ENCODE measurements at regions not wholly inside any gene's neighbourhood (a gene's known extent, or its start where the extent isn't known, plus 50 kb on each side); places are given as distances from the start of the nearest gene placed in this dataset.

DNA sequence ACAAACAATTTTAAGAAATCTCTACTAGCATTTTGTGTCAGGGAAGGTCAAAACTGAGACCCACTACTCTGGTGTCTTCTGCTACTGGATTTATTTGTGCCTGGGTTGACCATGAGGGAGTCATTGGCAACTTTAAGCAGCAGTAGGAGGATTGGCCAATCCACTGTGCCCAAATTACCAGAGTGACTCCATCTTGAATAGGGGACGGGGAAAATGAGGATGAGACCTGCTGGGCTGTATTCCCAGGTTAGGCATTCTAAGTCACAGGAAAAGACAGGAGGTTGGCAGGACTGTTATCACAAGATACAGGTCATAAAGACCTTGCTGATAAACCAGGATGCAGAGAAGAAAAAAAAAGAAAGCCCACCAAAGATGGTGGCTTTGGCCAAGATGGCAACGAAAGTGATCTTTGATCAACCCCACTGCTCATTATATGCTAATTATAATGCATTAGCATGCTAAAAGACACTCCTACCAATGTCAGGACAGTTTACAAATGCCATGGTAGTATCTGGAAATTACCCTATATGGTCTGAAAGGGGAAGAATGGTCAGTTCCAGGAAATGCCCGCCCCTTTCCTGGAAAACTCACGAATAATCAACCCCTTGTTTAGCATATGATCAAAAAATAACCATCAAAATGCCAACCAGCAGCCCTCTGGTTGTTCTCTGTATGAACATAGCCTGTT, 200.9 kb downstream of the LTN1 start:
- H3K4me3 ChIP-seq (ENCODE audit: low read length in 2 of 2): no peak overlapping the region
- intact Hi-C loops (cut with micrococcal nuclease): no loop called here
- H3K27ac ChIP-seq (ENCODE audit: low read depth, low read length): no peak overlapping the region
- Mint-ChIP-seq H3K4me3 (no peak overlapping the region), H3K27ac (peak overlapping the region in 3 of 7 donors; percentile 4 to 66 (median 64)), H3K4me1 (peaks cover 0 to 9% (median 0%) of the 10 kb centered on the region in 4 donors), H3K9me3 (no peaks in the 10 kb centered on the region), H3K36me3 (peaks cover 2 to 14% of the 10 kb centered on the region in 2 donors), H3K27me3 (no peaks in the 10 kb centered on the region)
- no peaks in the 10 kb centered on the region for H3K4me1 ChIP-seq (ENCODE audit: insufficient read depth, low read length)
- ChIA-PET POLR2A (ENCODE audit: partially characterized antibody) (no interaction called here), CTCF (ENCODE audit: partially characterized antibody) (no interaction called here)
- no peaks in the 10 kb centered on the region for H3K36me3 ChIP-seq (ENCODE audit: insufficient read depth, low read length)
- DNase-seq: no peak
- H3K9me3 ChIP-seq (ENCODE audit: control insufficient read depth in 1 of 2, low read length in 2 of 2): no peaks in the 10 kb centered on the region
- no peaks in the 10 kb centered on the region for H3K27me3 ChIP-seq (ENCODE audit: insufficient read depth, low read length)

DNA sequence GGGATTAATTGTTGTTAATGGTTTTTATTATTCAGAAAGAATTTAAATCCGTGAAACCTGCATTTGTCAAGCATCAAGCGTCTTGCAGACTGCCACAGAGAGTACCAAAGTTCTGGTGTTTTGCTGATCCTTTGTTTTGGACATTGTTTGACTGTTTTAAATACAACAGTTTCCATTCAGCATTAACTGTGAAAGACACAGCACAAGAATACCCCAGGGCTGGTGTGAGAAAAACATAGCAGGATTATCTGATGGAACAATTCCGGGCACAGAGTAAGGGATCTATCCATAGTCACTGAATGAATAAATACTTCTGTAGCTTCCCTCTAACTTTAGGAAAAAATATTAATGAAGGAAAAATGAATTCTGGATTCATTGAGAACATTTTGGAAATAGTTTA, 202.3 kb downstream of the LTN1 start:
- no peak overlapping the region for H3K4me3 ChIP-seq (ENCODE audit: low read length in 2 of 2)
- H3K27me3 ChIP-seq (ENCODE audit: insufficient read depth, low read length): no peaks in the 10 kb centered on the region
- intact Hi-C loops (cut with micrococcal nuclease): no loop called here
- no peak overlapping the region for H3K4me3 Mint-ChIP-seq
- ChIA-PET CTCF (ENCODE audit: partially characterized antibody) (no interaction called here), POLR2A (ENCODE audit: partially characterized antibody) (no interaction called here)
- H3K9me3 Mint-ChIP-seq: peaks cover 0 to 7% (median 0%) of the 10 kb centered on the region in 8 donors
- H3K27me3 Mint-ChIP-seq: no peaks in the 10 kb centered on the region
- peaks cover 0 to 9% (median 0%) of the 10 kb centered on the region in 4 donors for H3K4me1 Mint-ChIP-seq
- no peak for DNase-seq
- peak overlapping the region in 1 of 7 donors; percentile 12 for H3K27ac Mint-ChIP-seq
- H3K27ac ChIP-seq (ENCODE audit: low read depth, low read length): no peak overlapping the region
- peaks cover 8 to 20% of the 10 kb centered on the region in 2 donors for H3K36me3 Mint-ChIP-seq
- H3K9me3 ChIP-seq (ENCODE audit: control insufficient read depth in 1 of 2, low read length in 2 of 2): no peaks in the 10 kb centered on the region
- H3K36me3 ChIP-seq (ENCODE audit: insufficient read depth, low read length): no peaks in the 10 kb centered on the region
- H3K4me1 ChIP-seq (ENCODE audit: insufficient read depth, low read length): no peaks in the 10 kb centered on the region

DNA sequence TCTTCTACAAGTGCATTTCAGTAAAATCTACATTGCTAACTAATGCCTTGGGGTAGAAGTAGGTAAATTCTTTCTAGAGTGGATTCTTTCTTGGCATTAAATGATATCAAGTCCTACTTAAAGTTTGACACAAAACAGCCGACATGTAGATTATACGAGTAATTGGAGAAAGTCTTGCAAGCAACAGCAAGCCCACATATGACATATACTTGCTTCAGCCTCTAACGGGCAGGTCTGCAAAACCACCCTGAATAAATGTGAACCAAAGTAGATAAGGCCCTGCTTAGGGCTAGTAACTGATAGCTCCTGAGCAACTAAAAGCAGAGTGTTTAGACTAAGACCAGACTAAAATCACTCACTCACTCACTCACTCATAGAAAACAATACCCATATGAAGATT, 203.2 kb downstream of the LTN1 start:
- intact Hi-C loops (cut with micrococcal nuclease): no loop called here
- ChIA-PET POLR2A (ENCODE audit: partially characterized antibody) (no interaction called here), CTCF (ENCODE audit: partially characterized antibody) (no interaction called here)
- no peak for DNase-seq
- Mint-ChIP-seq H3K4me3 (no peak overlapping the region), H3K9me3 (peaks cover 0 to 7% (median 2%) of the 10 kb centered on the region in 8 donors), H3K36me3 (peaks cover 8 to 27% of the 10 kb centered on the region in 2 donors), H3K27ac (no peak overlapping the region), H3K4me1 (peaks cover 0 to 9% (median 0%) of the 10 kb centered on the region in 4 donors), H3K27me3 (no peaks in the 10 kb centered on the region)
- Histone ChIP-seq H3K27me3 (ENCODE audit: insufficient read depth, low read length) (no peaks in the 10 kb centered on the region), H3K9me3 (ENCODE audit: control insufficient read depth in 1 of 2, low read length in 2 of 2) (no peaks in the 10 kb centered on the region), H3K27ac (ENCODE audit: low read depth, low read length) (no peak overlapping the region), H3K4me3 (ENCODE audit: low read length in 2 of 2) (no peak overlapping the region), H3K4me1 (ENCODE audit: insufficient read depth, low read length) (no peaks in the 10 kb centered on the region), H3K36me3 (ENCODE audit: insufficient read depth, low read length) (no peaks in the 10 kb centered on the region)

DNA sequence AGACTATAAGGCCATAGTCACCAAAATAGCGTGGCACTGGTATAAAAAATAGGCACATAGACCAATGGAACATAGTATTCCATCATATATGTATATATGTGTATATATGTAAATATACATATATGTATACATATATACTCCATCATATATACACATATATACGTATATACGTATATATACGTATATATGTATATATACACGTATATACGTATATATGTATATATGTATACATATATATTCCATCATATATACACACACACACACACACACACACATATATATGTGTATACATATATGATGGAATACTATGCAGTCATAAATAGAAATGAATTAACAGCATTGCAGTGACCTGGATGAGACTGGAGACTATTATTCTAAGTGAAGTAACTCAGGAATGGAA, 204.6 kb downstream of the LTN1 start:
- intact Hi-C loops (cut with micrococcal nuclease): no loop called here
- DNase-seq: no peak
- no peak overlapping the region for H3K27ac ChIP-seq (ENCODE audit: low read depth, low read length)
- H3K4me1 ChIP-seq (ENCODE audit: insufficient read depth, low read length): no peaks in the 10 kb centered on the region
- H3K9me3 Mint-ChIP-seq: peaks cover 0 to 7% (median 2%) of the 10 kb centered on the region in 8 donors
- H3K27ac Mint-ChIP-seq: no peak overlapping the region
- H3K4me3 Mint-ChIP-seq: no peak overlapping the region
- no peaks in the 10 kb centered on the region for H3K27me3 ChIP-seq (ENCODE audit: insufficient read depth, low read length)
- no peak overlapping the region for H3K4me3 ChIP-seq (ENCODE audit: low read length in 2 of 2)
- H3K9me3 ChIP-seq (ENCODE audit: control insufficient read depth in 1 of 2, low read length in 2 of 2): no peaks in the 10 kb centered on the region
- H3K27me3 Mint-ChIP-seq: no peaks in the 10 kb centered on the region
- peaks cover 0 to 9% (median 0%) of the 10 kb centered on the region in 4 donors for H3K4me1 Mint-ChIP-seq
- POLR2A ChIA-PET (ENCODE audit: partially characterized antibody): no interaction called here
- H3K36me3 Mint-ChIP-seq: peaks cover 8 to 27% of the 10 kb centered on the region in 2 donors
- H3K36me3 ChIP-seq (ENCODE audit: insufficient read depth, low read length): no peaks in the 10 kb centered on the region
- CTCF ChIA-PET (ENCODE audit: partially characterized antibody): no interaction called here

- Mint-ChIP-seq H3K4me3 (no peak overlapping the region), H3K27ac (no peak overlapping the region), H3K9me3 (peaks cover 0 to 7% (median 3%) of the 10 kb centered on the region in 8 donors), H3K27me3 (no peaks in the 10 kb centered on the region), H3K4me1 (peaks cover 0 to 7% (median 0%) of the 10 kb centered on the region in 4 donors), H3K36me3 (peaks cover 11 to 50% of the 10 kb centered on the region in 2 donors)
- Histone ChIP-seq H3K27me3 (ENCODE audit: insufficient read depth, low read length) (no peaks in the 10 kb centered on the region), H3K4me3 (ENCODE audit: low read length in 2 of 2) (no peak overlapping the region), H3K4me1 (ENCODE audit: insufficient read depth, low read length) (no peaks in the 10 kb centered on the region), H3K36me3 (ENCODE audit: insufficient read depth, low read length) (no peaks in the 10 kb centered on the region), H3K27ac (ENCODE audit: low read depth, low read length) (no peak overlapping the region), H3K9me3 (ENCODE audit: control insufficient read depth in 1 of 2, low read length in 2 of 2) (no peaks in the 10 kb centered on the region)
- no peak for DNase-seq
- intact Hi-C loops (cut with micrococcal nuclease): no loop called here
- ChIA-PET CTCF (ENCODE audit: partially characterized antibody) (no interaction called here), POLR2A (ENCODE audit: partially characterized antibody) (no interaction called here)
These were observed 209.0 kb downstream of the LTN1 start for GRCh38 chr21:28783641-28784185.

GRCh38 chr21:28781602-28782276, 210.9 kb downstream of the LTN1 start:
- H3K27ac Mint-ChIP-seq: no peak overlapping the region

GRCh38 chr21:28779914-28780313, 212.8 kb downstream of the LTN1 start:
- Mint-ChIP-seq H3K4me3 (no peak overlapping the region), H3K27ac (no peak overlapping the region), H3K36me3 (peaks cover 3 to 43% of the 10 kb centered on the region in 2 donors), H3K27me3 (no peaks in the 10 kb centered on the region), H3K4me1 (peaks cover 0 to 4% (median 2%) of the 10 kb centered on the region in 4 donors), H3K9me3 (peaks cover 0 to 5% (median 1%) of the 10 kb centered on the region in 8 donors)
- Histone ChIP-seq H3K9me3 (ENCODE audit: control insufficient read depth in 1 of 2, low read length in 2 of 2) (no peaks in the 10 kb centered on the region), H3K27me3 (ENCODE audit: insufficient read depth, low read length) (no peaks in the 10 kb centered on the region), H3K4me1 (ENCODE audit: insufficient read depth, low read length) (no peaks in the 10 kb centered on the region), H3K36me3 (ENCODE audit: insufficient read depth, low read length) (no peaks in the 10 kb centered on the region), H3K27ac (ENCODE audit: low read depth, low read length) (no peak overlapping the region), H3K4me3 (ENCODE audit: low read length in 2 of 2) (no peak overlapping the region)
- CTCF ChIA-PET (ENCODE audit: partially characterized antibody): interaction anchor here (0.9 to 3.7 kb wide), 3 partner anchors 25 to 130 kb away, joined by 3 to 13 read pairs (median 3); no protein-coding TSS in a partner anchor
- intact Hi-C loops (cut with micrococcal nuclease): no loop called here
- POLR2A ChIA-PET (ENCODE audit: partially characterized antibody): no interaction called here
- no peak for DNase-seq

More at GRCh38 chr21:28781602-28782276, 210.9 kb downstream of the LTN1 start:
- H3K27me3 ChIP-seq (ENCODE audit: insufficient read depth, low read length): no peaks in the 10 kb centered on the region
- peaks cover 0 to 7% (median 3%) of the 10 kb centered on the region in 8 donors for H3K9me3 Mint-ChIP-seq
- H3K27ac ChIP-seq (ENCODE audit: low read depth, low read length): no peak overlapping the region
- H3K4me3 Mint-ChIP-seq: no peak overlapping the region
- no peaks in the 10 kb centered on the region for H3K27me3 Mint-ChIP-seq
- CTCF ChIA-PET (ENCODE audit: partially characterized antibody): interaction anchor here (0.9 to 1.0 kb wide), 2 partner anchors 15 to 36 kb away, joined by 3 read pairs; no protein-coding TSS in a partner anchor
- peaks cover 8 to 44% of the 10 kb centered on the region in 2 donors for H3K36me3 Mint-ChIP-seq
- POLR2A ChIA-PET (ENCODE audit: partially characterized antibody): no interaction called here
- H3K4me3 ChIP-seq (ENCODE audit: low read length in 2 of 2): no peak overlapping the region
- intact Hi-C loops (cut with micrococcal nuclease): no loop called here
- H3K4me1 ChIP-seq (ENCODE audit: insufficient read depth, low read length): no peaks in the 10 kb centered on the region
- H3K36me3 ChIP-seq (ENCODE audit: insufficient read depth, low read length): no peaks in the 10 kb centered on the region
- no peaks in the 10 kb centered on the region for H3K4me1 Mint-ChIP-seq
- no peaks in the 10 kb centered on the region for H3K9me3 ChIP-seq (ENCODE audit: control insufficient read depth in 1 of 2, low read length in 2 of 2)
- DNase-seq: peak in 1 of 5 donors; percentile 5

Measured in CD4-positive, alpha-beta memory T cell (primary cell).